Dermis blood vessel endothelial cell (primary cell): ENCODE measurements at regions not wholly inside any gene's neighbourhood (a gene's known extent, or its start where the extent isn't known, plus 50 kb on each side); places are given as distances from the start of the nearest gene placed in this dataset.

Experiments used
- DNase-seq: peaks from one replicate; pipeline ENCODE4 v3.0.0; 2010

DNA sequence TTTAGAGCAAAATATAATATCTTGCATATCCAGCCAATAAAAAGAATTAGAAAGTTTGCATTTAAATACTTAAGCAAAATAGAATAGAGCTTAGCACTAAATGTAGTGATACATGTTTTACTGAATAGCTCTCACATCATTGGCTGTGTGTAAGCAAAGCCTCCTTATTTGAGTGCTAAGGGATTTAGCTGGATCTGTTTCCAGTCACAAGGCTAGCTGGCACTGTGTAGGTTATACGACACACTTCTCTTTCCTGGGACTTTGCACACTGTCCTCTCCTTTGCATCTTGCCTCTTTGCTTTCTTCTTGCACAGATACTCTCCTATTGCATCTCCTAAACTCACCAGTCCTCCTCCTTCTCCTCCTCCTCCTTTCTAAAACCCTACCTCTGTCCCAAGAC, 423.8 kb downstream of the KLF5 start:
- no peak for DNase-seq

- DNase-seq: no peak
Observed at GRCh38 chr13:73481886-73482445, 423.2 kb downstream of the KLF5 start.

- DNase-seq: no peak
Observed at GRCh38 chr13:73480779-73481559, 422.2 kb downstream of the KLF5 start.

DNA sequence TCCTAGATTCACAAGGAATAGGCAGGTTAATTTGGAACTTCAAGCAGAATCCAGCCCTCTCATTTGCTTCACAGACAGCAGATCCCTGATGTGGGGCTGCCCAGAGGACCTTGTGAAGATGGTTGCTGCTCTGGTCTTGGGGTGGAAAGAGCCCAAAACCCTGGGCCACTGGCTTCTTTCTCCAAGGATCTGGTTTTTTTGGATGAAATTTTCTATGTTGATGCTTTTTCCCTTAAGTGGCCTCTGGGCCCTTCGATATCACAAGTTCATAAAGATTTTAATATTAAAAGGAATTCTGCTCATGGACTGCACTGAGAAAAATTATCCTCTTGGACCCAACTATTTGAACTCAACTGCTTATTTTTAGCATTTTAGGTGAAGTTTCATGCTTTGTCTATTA, 421.1 kb downstream of the KLF5 start:
- no peak for DNase-seq

DNA sequence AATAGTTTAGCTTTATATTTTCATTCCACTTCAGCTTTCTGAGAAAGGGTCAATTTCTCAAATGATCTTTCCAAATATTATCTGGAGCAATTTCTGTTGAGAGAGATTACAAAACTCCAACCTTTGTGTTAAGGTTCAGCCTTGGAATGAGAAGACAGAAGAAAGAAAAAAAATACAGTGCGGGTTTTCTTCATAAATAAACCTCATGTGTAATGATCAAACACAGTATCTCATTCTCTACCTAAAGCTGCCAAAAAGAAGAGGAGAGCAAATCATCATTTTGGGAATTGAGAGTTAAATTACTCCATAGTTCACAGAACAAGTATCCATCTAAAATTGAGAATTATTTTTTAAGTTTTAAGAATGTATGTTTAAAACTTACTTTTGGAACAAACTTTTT, 420.5 kb downstream of the KLF5 start:
- no peak for DNase-seq

DNA sequence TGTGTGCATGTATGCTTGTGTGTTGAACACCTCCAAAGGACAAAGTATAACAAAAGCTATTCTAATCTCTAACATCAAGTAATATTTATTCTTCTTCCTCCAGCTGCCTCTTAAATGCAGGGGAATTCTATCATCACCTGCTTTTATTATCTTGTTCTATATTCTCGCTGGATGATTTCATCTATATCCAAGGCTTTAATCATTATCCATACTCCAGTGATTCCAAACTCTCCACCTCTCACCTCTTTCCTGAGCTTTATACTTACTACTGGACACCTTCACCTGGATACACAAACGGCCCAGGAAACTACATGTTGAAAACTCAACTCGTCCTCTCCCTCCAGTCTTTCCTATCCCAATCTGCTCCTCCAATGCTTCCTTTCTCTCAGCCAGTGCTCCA, 418.6 kb downstream of the KLF5 start:
- DNase-seq: no peak

- no peak for DNase-seq
Observed at GRCh38 chr13:73473016-73473415, 414.2 kb downstream of the KLF5 start.

- DNase-seq: no peak
Observed at GRCh38 chr13:73467125-73467524, 408.3 kb downstream of the KLF5 start.

GRCh38 chr13:73466561-73466960, 407.8 kb downstream of the KLF5 start:
- DNase-seq: no peak

DNA sequence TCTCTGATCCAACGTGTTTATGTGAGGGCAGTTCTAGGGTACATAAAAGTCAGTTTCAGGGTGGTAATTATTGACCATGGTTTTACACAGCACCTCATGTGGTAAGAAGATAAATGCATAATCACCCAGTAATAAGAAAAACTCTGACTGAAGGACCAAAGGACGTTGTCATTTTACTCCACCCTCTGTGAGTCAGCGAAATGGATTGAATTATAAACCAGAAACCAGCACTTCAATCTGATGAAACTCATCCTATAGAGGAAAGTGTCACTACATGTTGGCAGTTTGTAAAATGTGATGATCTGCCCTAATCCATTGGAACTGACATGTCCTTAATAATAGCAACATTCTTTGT, 406.8 kb downstream of the KLF5 start:
- DNase-seq: no peak

GRCh38 chr13:73464758-73465616, 406.2 kb downstream of the KLF5 start:
- DNase-seq: no peak

- DNase-seq: no peak
Observed at GRCh38 chr13:73462241-73462640, 403.4 kb downstream of the KLF5 start.

GRCh38 chr13:73451221-73452029, 392.6 kb downstream of the KLF5 start:
- DNase-seq: no peak

DNA sequence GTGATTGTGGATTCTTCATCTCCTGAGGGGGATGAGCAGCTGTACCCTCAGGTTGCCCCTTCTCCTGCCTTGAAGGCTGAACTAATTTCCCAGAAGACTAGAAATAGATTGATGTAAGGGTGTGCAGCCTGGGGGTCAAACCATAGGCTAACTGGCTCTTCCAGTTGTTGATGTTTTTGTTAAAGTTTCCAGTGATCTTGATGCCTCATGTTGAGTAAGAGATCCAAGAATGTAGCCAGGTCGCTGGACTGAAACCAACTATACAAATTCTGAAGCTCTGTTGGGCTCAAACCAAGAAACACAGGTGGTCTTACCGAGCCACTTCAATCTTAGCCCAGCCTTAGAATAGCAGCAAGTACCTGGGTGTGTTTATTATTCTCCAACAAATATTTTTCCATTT, 391.8 kb downstream of the KLF5 start:
- no peak for DNase-seq

DNA sequence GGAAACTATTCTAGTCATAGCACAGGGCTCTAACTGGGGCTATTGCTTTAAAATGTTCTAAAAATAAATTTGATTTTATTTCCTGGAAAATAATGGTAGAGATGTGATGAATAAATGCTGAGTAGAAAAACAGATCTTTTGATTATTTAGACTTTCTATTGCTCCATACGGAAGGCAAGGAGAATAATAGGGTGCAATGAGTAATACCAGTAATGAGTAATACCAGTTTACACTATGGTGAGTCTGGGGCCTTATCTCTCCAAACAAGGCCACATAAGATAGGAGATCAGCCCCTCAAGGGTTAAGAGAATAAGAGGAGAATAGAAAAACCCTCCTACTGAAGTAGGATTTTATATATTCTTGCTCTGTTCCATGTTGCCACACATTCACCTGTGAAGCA, 390.4 kb downstream of the KLF5 start:
- no peak for DNase-seq

DNA sequence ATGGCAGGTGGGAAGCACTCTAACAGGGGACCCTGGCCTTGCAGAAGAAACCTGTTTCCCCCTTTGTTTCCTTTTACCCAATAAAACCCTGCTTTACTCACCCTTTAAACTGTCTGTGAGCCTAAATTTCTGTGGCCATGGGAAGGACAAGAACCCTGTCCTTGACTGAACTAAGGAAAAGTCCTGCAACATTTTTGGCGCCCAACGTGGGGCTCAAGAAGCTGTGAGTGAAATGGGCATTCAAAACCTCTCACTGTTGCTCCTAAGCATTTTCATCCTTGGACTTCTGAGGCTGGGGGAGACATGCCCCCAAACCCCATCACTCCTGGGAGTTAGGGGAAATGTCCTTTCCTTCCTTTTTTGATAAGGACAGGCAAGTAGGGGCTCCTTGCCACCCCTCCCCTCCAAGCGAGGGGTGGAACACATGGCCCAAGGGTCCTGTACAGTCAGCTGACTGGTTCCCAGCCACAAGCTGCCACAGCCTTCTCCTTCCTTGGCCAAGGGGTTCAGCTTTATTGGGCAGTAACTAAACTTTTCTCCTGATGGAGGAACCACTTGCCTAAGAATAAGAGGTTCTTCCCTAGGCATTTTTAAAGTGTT, 381.6 kb downstream of the KLF5 start:
- no peak for DNase-seq

DNA sequence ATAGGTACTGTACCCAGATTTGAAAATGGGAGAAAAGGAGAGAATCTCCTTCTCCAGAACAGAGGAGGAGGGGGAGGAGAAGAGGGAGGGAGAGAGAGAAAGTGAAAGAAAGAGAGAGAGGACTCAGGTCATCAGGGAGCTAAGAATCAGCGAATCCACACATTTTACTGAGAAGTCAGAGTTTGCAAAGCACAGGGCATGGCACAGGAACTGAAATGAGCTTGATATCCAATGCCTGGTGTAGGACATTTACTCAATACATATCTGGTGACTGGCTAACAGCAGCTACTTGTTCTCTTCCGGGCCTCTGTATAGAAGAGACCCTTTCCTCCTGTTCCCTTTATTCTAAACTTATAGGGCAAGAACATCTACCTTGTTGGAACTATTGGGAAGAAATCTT, 375.1 kb downstream of the KLF5 start:
- no peak for DNase-seq

DNA sequence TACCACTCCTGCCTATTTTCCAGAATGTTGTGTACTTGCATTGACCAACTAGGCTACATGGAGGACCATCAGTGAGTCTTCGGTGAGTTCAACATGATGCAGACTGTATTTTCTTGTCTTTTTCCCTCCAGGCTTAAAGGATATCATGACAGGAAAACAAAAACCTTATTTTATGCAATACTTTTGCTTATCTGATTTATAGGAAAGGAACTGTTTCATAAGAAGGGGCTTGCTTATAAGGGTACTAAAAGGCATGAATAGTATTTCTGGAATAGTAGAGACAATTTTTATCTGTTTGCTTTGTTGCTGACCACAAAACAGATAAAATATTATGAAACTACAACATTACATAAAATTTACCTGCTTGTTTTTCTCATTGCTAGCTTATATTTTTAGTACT, 374.7 kb downstream of the KLF5 start:
- no peak for DNase-seq

GRCh38 chr13:73429701-73430100, 370.9 kb downstream of the KLF5 start:
- peak; percentile 6 for DNase-seq

GRCh38 chr13:73428706-73429105, 369.9 kb downstream of the KLF5 start:
- DNase-seq: no peak

DNA sequence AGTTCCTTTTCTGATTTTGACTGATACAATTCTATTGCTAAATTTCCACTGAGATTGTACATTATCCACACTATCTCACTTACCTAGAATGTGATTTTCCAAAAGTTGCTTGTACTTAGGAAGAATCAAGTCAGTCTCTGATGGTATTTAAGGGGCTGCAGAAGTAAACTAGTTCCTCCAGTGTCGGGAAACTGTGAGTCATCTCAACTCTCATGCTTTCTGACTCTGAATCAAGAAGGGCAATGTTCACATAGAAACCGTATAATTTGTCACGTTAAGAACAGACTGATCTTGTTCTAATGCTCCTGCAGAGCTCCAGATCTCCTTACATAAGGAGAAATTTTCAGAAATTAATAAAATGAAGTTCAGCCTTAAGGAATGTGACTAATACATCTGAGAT, 369.3 kb downstream of the KLF5 start:
- DNase-seq: no peak

- DNase-seq: no peak
Observed at GRCh38 chr13:73422973-73423372, 364.2 kb downstream of the KLF5 start.
